DOHH2 (cell line): ENCODE measurements at regions not wholly inside any gene's neighbourhood (a gene's known extent, or its start where the extent isn't known, plus 50 kb on each side); places are given as distances from the start of the nearest gene placed in this dataset.

Experiments used
- EZH2phosphoT487 ChIP-seq: fragments of 200-600 bp; sonication (generic); IDR thresholded peaks from 2 replicates; pipeline ENCODE4 v1.6.1; 2017; ENCODE audit warnings: borderline replicate concordance, mild to moderate bottlenecking, antibody characterized with exemption, low read length, moderate library complexity, mixed read lengths
- TF ChIP-seq, protein P1 (sequence below): fragments of 200-600 bp; sonication (generic); IDR thresholded peaks from one replicate; pipeline ENCODE4 v1.5.1; 2014; ENCODE audit warnings: antibody characterized with exemption, mild to moderate bottlenecking, low read depth, low read length; ENCODE audit not compliant: poor library complexity, severe bottlenecking

DNA sequence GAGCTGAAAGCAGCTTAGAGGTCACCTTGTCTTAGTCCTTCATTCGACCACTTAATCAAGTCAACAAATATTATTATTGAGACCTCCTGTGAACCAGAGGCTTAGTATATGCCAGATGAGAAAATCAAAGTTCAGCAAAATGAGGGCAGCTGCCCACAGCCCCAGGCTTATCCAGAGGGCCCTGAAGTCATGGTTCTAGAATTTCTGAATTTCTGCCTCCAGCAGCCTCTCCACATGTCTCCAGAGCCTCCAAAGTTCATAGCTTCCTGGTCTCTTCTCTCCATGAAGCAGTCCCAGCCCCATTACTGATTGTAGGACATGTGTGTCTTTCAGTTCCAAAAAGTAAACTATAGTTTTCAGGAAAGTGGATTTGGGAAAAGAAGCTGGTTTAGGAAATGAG lies 96.9 kb upstream of the TSC22D2 start:
- TF ChIP-seq, protein P1, sequence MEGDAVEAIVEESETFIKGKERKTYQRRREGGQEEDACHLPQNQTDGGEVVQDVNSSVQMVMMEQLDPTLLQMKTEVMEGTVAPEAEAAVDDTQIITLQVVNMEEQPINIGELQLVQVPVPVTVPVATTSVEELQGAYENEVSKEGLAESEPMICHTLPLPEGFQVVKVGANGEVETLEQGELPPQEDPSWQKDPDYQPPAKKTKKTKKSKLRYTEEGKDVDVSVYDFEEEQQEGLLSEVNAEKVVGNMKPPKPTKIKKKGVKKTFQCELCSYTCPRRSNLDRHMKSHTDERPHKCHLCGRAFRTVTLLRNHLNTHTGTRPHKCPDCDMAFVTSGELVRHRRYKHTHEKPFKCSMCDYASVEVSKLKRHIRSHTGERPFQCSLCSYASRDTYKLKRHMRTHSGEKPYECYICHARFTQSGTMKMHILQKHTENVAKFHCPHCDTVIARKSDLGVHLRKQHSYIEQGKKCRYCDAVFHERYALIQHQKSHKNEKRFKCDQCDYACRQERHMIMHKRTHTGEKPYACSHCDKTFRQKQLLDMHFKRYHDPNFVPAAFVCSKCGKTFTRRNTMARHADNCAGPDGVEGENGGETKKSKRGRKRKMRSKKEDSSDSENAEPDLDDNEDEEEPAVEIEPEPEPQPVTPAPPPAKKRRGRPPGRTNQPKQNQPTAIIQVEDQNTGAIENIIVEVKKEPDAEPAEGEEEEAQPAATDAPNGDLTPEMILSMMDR, result no peak
- TF ChIP-seq EZH2phosphoT487, result no peak
